GM12878 (cell line): ENCODE measurements at regions not wholly inside any gene's neighbourhood (a gene's known extent, or its start where the extent isn't known, plus 50 kb on each side); places are given as distances from the start of the nearest gene placed in this dataset.

Experiments used
- EZH2 ChIP-seq: IDR thresholded peaks from 2 replicates; pipeline ENCODE4 v1.6.1; 2012; ENCODE audit warnings: low read depth, mild to moderate bottlenecking, control low read depth, inconsistent platforms, low read length, borderline replicate concordance; ENCODE audit not compliant: control insufficient read depth
- JUND ChIP-seq: IDR thresholded peaks from 2 replicates; pipeline ENCODE4 v1.6.1; 2012; ENCODE audit warnings: low read depth, mild to moderate bottlenecking, low read length, improper control_type of control experiment, moderate library complexity
- POU2F2 ChIP-seq: IDR thresholded peaks from 3 replicates; pipeline ENCODE4 v1.6.1; 2011; ENCODE audit warnings: low read depth, mild to moderate bottlenecking, low read length, borderline replicate concordance
- RAD21 ChIP-seq: IDR thresholded peaks from 2 replicates; pipeline ENCODE4 v1.6.1; 2011; ENCODE audit warnings: mild to moderate bottlenecking, low read depth, low read length, moderate library complexity; ENCODE audit not compliant: insufficient read depth
- RAD51 ChIP-seq: fragments of 450-650 bp; IDR thresholded peaks from 2 replicates; pipeline ENCODE4 v1.6.1; 2016; ENCODE audit warnings: moderate library complexity, mild to moderate bottlenecking, inconsistent platforms
- SP1 ChIP-seq: IDR thresholded peaks from one replicate; pipeline ENCODE4 v1.6.1; 2011; ENCODE audit warnings: low read depth, low read length
- TARDBP ChIP-seq: IDR thresholded peaks from 2 replicates; pipeline ENCODE4 v1.6.1; 2016; ENCODE audit warnings: borderline replicate concordance
- ZNF274 ChIP-seq: IDR thresholded peaks from one replicate; pipeline ENCODE4 v1.8.0; 2011; ENCODE audit not compliant: insufficient read length, insufficient read depth
- TF ChIP-seq, protein P1 (sequence below): IDR thresholded peaks from 2 replicates; pipeline ENCODE4 v1.6.1; 2012; ENCODE audit warnings: low read depth, low read length, improper control_type of control experiment
- TF ChIP-seq, protein P2 (sequence below), 3 experiments: IDR thresholded peaks in 2 of 3; conservative IDR thresholded peaks in 1 of 3; 2 replicates each; pipeline ENCODE4 v1.5.1; 2011; ENCODE audit warnings: low read depth in 3 of 3, low read length in 3 of 3, mild to moderate bottlenecking in 3 of 3, control low read depth in 2 of 3, moderate library complexity in 2 of 3, inconsistent platforms in 1 of 3, mixed read lengths in 1 of 3; ENCODE audit not compliant: control insufficient read depth in 2 of 3, insufficient read depth in 1 of 3; ENCODE audit errors: extremely low read depth in 1 of 3

DNA sequence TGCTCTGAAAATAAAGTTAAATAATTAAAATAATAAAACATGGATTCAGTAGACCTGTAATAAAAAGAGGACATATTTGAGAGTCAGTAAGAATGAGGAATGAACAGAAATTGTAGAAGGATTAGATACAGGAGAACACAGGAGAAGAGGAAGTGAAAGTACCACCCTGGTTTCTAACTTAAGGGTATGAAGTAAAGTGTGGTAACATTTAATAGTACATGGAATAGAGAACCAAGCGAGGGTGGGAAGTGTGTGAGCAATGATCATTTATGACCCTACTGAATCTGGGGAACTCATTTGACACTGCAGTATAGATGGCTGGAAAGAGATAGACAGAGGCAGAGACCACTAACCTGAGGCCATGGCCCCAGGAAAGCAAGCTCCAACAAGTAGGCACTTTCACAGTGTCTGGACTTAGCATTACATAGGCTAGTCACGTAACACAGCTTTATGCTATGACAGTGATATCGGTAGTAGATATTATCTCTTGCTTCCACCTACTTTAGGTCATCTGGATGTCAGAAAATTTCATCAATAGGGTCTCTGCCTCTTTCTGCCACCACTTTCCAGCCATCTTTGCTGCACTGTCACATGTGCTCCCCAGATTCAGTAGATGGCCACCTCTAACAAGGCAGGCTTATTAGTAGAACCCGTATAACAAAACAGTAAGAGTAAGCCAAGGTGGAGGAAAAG is 633.9 kb upstream of the MIR17HG start:
- TF ChIP-seq JUND (no peak), POU2F2 (no peak), RAD21 (no peak), SP1 (no peak), TARDBP (no peak), ZNF274 (no peak), EZH2 (no peak), RAD51 (no peak)
- TF ChIP-seq, protein P1, sequence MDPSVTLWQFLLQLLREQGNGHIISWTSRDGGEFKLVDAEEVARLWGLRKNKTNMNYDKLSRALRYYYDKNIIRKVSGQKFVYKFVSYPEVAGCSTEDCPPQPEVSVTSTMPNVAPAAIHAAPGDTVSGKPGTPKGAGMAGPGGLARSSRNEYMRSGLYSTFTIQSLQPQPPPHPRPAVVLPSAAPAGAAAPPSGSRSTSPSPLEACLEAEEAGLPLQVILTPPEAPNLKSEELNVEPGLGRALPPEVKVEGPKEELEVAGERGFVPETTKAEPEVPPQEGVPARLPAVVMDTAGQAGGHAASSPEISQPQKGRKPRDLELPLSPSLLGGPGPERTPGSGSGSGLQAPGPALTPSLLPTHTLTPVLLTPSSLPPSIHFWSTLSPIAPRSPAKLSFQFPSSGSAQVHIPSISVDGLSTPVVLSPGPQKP: no peak
- TF ChIP-seq, protein P2, sequence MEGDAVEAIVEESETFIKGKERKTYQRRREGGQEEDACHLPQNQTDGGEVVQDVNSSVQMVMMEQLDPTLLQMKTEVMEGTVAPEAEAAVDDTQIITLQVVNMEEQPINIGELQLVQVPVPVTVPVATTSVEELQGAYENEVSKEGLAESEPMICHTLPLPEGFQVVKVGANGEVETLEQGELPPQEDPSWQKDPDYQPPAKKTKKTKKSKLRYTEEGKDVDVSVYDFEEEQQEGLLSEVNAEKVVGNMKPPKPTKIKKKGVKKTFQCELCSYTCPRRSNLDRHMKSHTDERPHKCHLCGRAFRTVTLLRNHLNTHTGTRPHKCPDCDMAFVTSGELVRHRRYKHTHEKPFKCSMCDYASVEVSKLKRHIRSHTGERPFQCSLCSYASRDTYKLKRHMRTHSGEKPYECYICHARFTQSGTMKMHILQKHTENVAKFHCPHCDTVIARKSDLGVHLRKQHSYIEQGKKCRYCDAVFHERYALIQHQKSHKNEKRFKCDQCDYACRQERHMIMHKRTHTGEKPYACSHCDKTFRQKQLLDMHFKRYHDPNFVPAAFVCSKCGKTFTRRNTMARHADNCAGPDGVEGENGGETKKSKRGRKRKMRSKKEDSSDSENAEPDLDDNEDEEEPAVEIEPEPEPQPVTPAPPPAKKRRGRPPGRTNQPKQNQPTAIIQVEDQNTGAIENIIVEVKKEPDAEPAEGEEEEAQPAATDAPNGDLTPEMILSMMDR (IDR thresholded peaks at IDR 0.05 in 2 of 3, conservative IDR thresholded peaks at IDR 0.05 in 1 of 3; ENCODE audit: control insufficient read depth in 2 of 3, extremely low read depth in 1 of 3, insufficient read depth in 1 of 3, low read depth in 3 of 3, low read length in 3 of 3): no peak
